H1 (cell line): ENCODE measurements at regions not wholly inside any gene's neighbourhood (a gene's known extent, or its start where the extent isn't known, plus 50 kb on each side); places are given as distances from the start of the nearest gene placed in this dataset.

Source experiments
- CTCF ChIA-PET: fragments of 300-600 bp; sonication (Branson Sonifier 250); formaldehyde crosslinking; loops from one replicate; lab custom pipeline; 2021; ENCODE audit not compliant: partially characterized antibody; lab: Charles Lee
- POLR2A ChIA-PET: fragments of 300-600 bp; sonication (Branson Sonifier 250); formaldehyde crosslinking; loops from one replicate; lab custom pipeline; 2021; ENCODE audit warnings: inconsistent platforms; ENCODE audit not compliant: partially characterized antibody; lab: Charles Lee
- DNase-seq, 2 experiments: peaks; one replicate each; pipeline versions ENCODE4 v3.0.0 to v3.0.0-alpha.2; 2010 to 2022; ENCODE audit warnings: low spot score in 2 of 2, low read depth in 1 of 2, mixed read lengths in 1 of 2
- FAIRE-seq: peaks from 2 replicates; lab custom pipeline; 2011; peaks lifted over from hg19 to GRCh38; lab: Jason Lieb, UNC
- H2AFZ ChIP-seq: 2 replicates; pipeline ENCODE4 v1.8.1; 2012; ENCODE audit warnings: low read length, inconsistent platforms
- H2AK5ac ChIP-seq: 2 replicates; pipeline ENCODE4 v1.6.1; 2013; ENCODE audit warnings: low read depth, low read length
- H2BK120ac ChIP-seq: replicated peaks from 2 replicates; pipeline ENCODE3; 2013; ENCODE audit warnings: low read depth, low read length, inconsistent platforms
- H2BK12ac ChIP-seq: 2 replicates; pipeline ENCODE4 v1.6.1; 2013; ENCODE audit warnings: low read depth, low read length
- H2BK15ac ChIP-seq: 2 replicates; pipeline ENCODE4 v1.6.1; 2013; ENCODE audit warnings: low read length
- H2BK20ac ChIP-seq: 2 replicates; pipeline ENCODE4 v1.6.1; 2013; ENCODE audit warnings: low read length
- H2BK5ac ChIP-seq: 2 replicates; pipeline ENCODE4 v1.6.1; 2013; ENCODE audit warnings: low read depth, low read length
- H3K14ac ChIP-seq: 2 replicates; pipeline ENCODE4 v1.6.1; 2013; ENCODE audit warnings: inconsistent platforms; ENCODE audit not compliant: insufficient read length
- H3K18ac ChIP-seq: 2 replicates; pipeline ENCODE4 v1.6.1; 2013; ENCODE audit warnings: low read length; ENCODE audit errors: extremely low read depth
- H3K23ac ChIP-seq: 2 replicates; pipeline ENCODE4 v1.6.1; 2013; ENCODE audit warnings: inconsistent platforms; ENCODE audit not compliant: insufficient read length
- H3K23me2 ChIP-seq: 2 replicates; pipeline ENCODE4 v1.6.1; 2013; ENCODE audit warnings: low read depth, low read length
- H3K27ac ChIP-seq: 2 replicates; pipeline ENCODE4 v1.6.1; 2011; ENCODE audit warnings: low read depth, low read length, inconsistent platforms
- H3K27me3 ChIP-seq, 4 experiments: replicated peaks in 1 of 4; 1 replicate in 1 of 4; 2 replicates in 3 of 4; pipeline versions ENCODE4 v1.6.1 to v1.8.1; 2011 to 2013; ENCODE audit warnings: low read length in 3 of 4, mild to moderate bottlenecking in 3 of 4, inconsistent platforms in 2 of 4, mixed read lengths in 2 of 4, moderate library complexity in 1 of 4; ENCODE audit not compliant: control insufficient read depth in 3 of 4, insufficient read depth in 3 of 4; ENCODE audit errors: extremely low read depth in 1 of 4
- H3K36me3 ChIP-seq, 4 experiments: 2 replicates each; pipeline versions ENCODE4 v1.6.1 to v1.8.1; 2011 to 2013; ENCODE audit warnings: mild to moderate bottlenecking in 4 of 4, low read length in 3 of 4, moderate library complexity in 2 of 4, control low read depth in 1 of 4, inconsistent platforms in 1 of 4; ENCODE audit not compliant: insufficient read depth in 4 of 4, control insufficient read depth in 2 of 4
- H3K4ac ChIP-seq: replicated peaks from 2 replicates; pipeline ENCODE3; 2013; ENCODE audit warnings: low read length, low read depth, mixed read lengths, inconsistent platforms; ENCODE audit not compliant: insufficient read length
- H3K4me1 ChIP-seq, 4 experiments: replicated peaks in 1 of 4; 1 replicate in 1 of 4; 2 replicates in 3 of 4; pipeline versions ENCODE4 v1.6.1 to v1.8.1; 2011 to 2013; ENCODE audit warnings: low read length in 3 of 4, inconsistent platforms in 2 of 4, mixed read lengths in 1 of 4; ENCODE audit not compliant: insufficient read depth in 4 of 4, control insufficient read depth in 3 of 4
- H3K4me2 ChIP-seq, 2 experiments: 2 replicates each; pipeline versions ENCODE4 v1.6.1 to v1.8.1; 2011 to 2013; ENCODE audit warnings: low read depth in 2 of 2, low read length in 2 of 2, control low read depth in 1 of 2, inconsistent platforms in 1 of 2, mild to moderate bottlenecking in 1 of 2; ENCODE audit not compliant: insufficient read depth in 1 of 2
- H3K4me3 ChIP-seq, 4 experiments: fragments of 200-600, 300-600 bp in 1 of 4; sonication (generic), shearing (Covaris generic), sonication (Bioruptor Twin) in 1 of 4; 2 replicates each; pipeline versions ENCODE4 v1.5.1 to v1.8.1; 2011 to 2016; ENCODE audit warnings: low read length in 4 of 4, low read depth in 3 of 4, control low read depth in 2 of 4, inconsistent platforms in 2 of 4, mild to moderate bottlenecking in 2 of 4, mixed read lengths in 1 of 4, moderate library complexity in 1 of 4; ENCODE audit not compliant: insufficient read depth in 2 of 4; ENCODE audit errors: extremely low read depth in 1 of 4
- H3K56ac ChIP-seq: replicated peaks from 2 replicates; pipeline ENCODE3; 2013; ENCODE audit warnings: low read depth, mild to moderate bottlenecking, mixed read lengths, low read length, inconsistent platforms; ENCODE audit not compliant: insufficient read length
- H3K79me1 ChIP-seq: 2 replicates; pipeline ENCODE4 v1.6.1; 2013; ENCODE audit warnings: low read depth, low read length, control low read depth
- H3K79me2 ChIP-seq, 2 experiments: 2 replicates each; pipeline versions ENCODE4 v1.6.1 to v1.8.1; 2012 to 2013; ENCODE audit warnings: low read length in 2 of 2, mild to moderate bottlenecking in 2 of 2, inconsistent platforms in 1 of 2; ENCODE audit not compliant: insufficient read depth in 2 of 2, control insufficient read depth in 1 of 2
- H3K9ac ChIP-seq, 4 experiments: replicated peaks in 1 of 4; 1 replicate in 1 of 4; 2 replicates in 3 of 4; pipeline versions ENCODE4 v1.6.1 to v1.8.1; 2011 to 2013; ENCODE audit warnings: low read depth in 3 of 4, low read length in 3 of 4, control low read depth in 2 of 4, mild to moderate bottlenecking in 2 of 4, moderate library complexity in 2 of 4, inconsistent platforms in 1 of 4; ENCODE audit errors: extremely low read depth in 1 of 4
- H3K9me3 ChIP-seq, 2 experiments: 2 replicates each; pipeline versions ENCODE4 v1.6.1 to v1.8.1; 2012 to 2013; ENCODE audit warnings: mild to moderate bottlenecking in 2 of 2, moderate library complexity in 2 of 2, control low read depth in 1 of 2, inconsistent platforms in 1 of 2, low read depth in 1 of 2, low read length in 1 of 2, mixed read lengths in 1 of 2; ENCODE audit not compliant: insufficient read depth in 2 of 2
- H4K20me1 ChIP-seq, 2 experiments: replicated peaks in 1 of 2; 2 replicates each; pipeline versions ENCODE3 to v1.8.1; 2011 to 2013; ENCODE audit warnings: inconsistent platforms in 2 of 2, low read length in 2 of 2, mild to moderate bottlenecking in 1 of 2; ENCODE audit not compliant: insufficient read depth in 2 of 2, control insufficient read depth in 1 of 2
- H4K5ac ChIP-seq: 2 replicates; pipeline ENCODE4 v1.6.1; 2013; ENCODE audit warnings: low read length, low read depth, mixed read lengths, inconsistent platforms; ENCODE audit not compliant: insufficient read length
- H4K8ac ChIP-seq: 2 replicates; pipeline ENCODE4 v1.8.0; 2013; ENCODE audit warnings: mild to moderate bottlenecking, moderate library complexity, low read length, inconsistent platforms; ENCODE audit not compliant: insufficient read depth; ENCODE audit errors: extremely low read depth
- H4K91ac ChIP-seq: replicated peaks from 2 replicates; pipeline ENCODE3; 2013; ENCODE audit warnings: low read length, mixed read lengths, inconsistent platforms; ENCODE audit not compliant: insufficient read length
- BCL11A ChIP-seq, 2 experiments: IDR thresholded peaks; one replicate each; pipeline ENCODE4 v1.6.1; 2011; ENCODE audit warnings: low read depth in 2 of 2, low read length in 2 of 2, mild to moderate bottlenecking in 2 of 2
- CBX5 ChIP-seq: fragments of 300-800, 300-1000 bp; sonication (generic); IDR thresholded peaks from 2 replicates; pipeline ENCODE4 v1.7.1; 2016; ENCODE audit warnings: antibody characterized with exemption, low read length, low read depth
- EP300 ChIP-seq, 2 experiments: IDR thresholded peaks; 1 replicate in 1 of 2; 2 replicates in 1 of 2; pipeline ENCODE4 v1.6.1; 2011 to 2012; ENCODE audit warnings: low read depth in 2 of 2, low read length in 2 of 2, mild to moderate bottlenecking in 2 of 2, borderline replicate concordance in 1 of 2, inconsistent platforms in 1 of 2, moderate library complexity in 1 of 2
- JUN ChIP-seq: IDR thresholded peaks from 2 replicates; pipeline ENCODE4 v1.6.1; 2011; ENCODE audit warnings: low read depth, mild to moderate bottlenecking, improper control_type of control experiment, low read length
- KDM4A ChIP-seq: IDR thresholded peaks from one replicate; pipeline ENCODE4 v1.7.1; 2012; ENCODE audit warnings: low read depth, mild to moderate bottlenecking, moderate library complexity, low read length, inconsistent platforms; ENCODE audit not compliant: severe bottlenecking
- NANOG ChIP-seq: IDR thresholded peaks from 2 replicates; pipeline ENCODE4 v1.6.1; 2011; ENCODE audit warnings: low read length, low read depth, mild to moderate bottlenecking, inconsistent platforms; ENCODE audit not compliant: insufficient read depth, poor library complexity, severe bottlenecking
- NRF1 ChIP-seq: IDR thresholded peaks from 2 replicates; pipeline ENCODE4 v1.6.1; 2011; ENCODE audit warnings: mild to moderate bottlenecking, low read depth, low read length, improper control_type of control experiment
- SAP30 ChIP-seq: fragments of 300-600 bp; sonication (generic); IDR thresholded peaks from 2 replicates; pipeline ENCODE4 v1.7.1; 2012; ENCODE audit warnings: low read length, moderate library complexity, mild to moderate bottlenecking, inconsistent platforms; ENCODE audit not compliant: insufficient read depth, insufficient replicate concordance
- TCF12 ChIP-seq: IDR thresholded peaks from 2 replicates; pipeline ENCODE4 v1.6.1; 2011; ENCODE audit warnings: low read depth, mild to moderate bottlenecking, low read length
- USF2 ChIP-seq: IDR thresholded peaks from 2 replicates; pipeline ENCODE4 v1.6.1; 2011; ENCODE audit warnings: low read length, improper control_type of control experiment
- WGBS, 2 experiments: shearing (Covaris generic) in 1 of 2; methylation state at CpG; one replicate each; pipeline versions ENCODE4 v1.1.6 to v1.1.7; 2013 to 2015; ENCODE audit warnings: low lambda C conversion rate in 2 of 2, mixed read lengths in 2 of 2, inconsistent platforms in 1 of 2, low coverage in 1 of 2, missing lambda C conversion rate in 1 of 2; ENCODE audit not compliant: insufficient replicate concordance in 2 of 2, insufficient coverage in 1 of 2, insufficient read length in 1 of 2; ENCODE audit errors: extremely low coverage in 1 of 2, missing lambda C conversion rate in 1 of 2; 5-methylcytosine and 5-hydroxymethylcytosine counted together

- Histone ChIP-seq H4K91ac (no peak overlapping the region), H3K14ac (no peak overlapping the region), H3K4me2 (no peak overlapping the region), H2BK12ac (no peak overlapping the region), H3K4ac (no peak overlapping the region), H2BK20ac (no peak overlapping the region), H4K8ac (no peak overlapping the region), H4K20me1 (no peaks in the 10 kb centered on the region), H3K23ac (no peak overlapping the region), H2BK15ac (no peak overlapping the region), H3K18ac (no peak overlapping the region), H3K9ac (no peak overlapping the region), H3K9me3 (no peaks in the 10 kb centered on the region), H3K36me3 (no peaks in the 10 kb centered on the region), H3K23me2 (no peaks in the 10 kb centered on the region), H3K4me1 (no peaks in the 10 kb centered on the region), H3K27me3 (no peaks in the 10 kb centered on the region), H2AFZ (no peak overlapping the region), H3K79me2 (no peaks in the 10 kb centered on the region), H3K4me3 (no peak overlapping the region), H2BK120ac (no peak overlapping the region), H4K5ac (no peak overlapping the region), H2BK5ac (no peak overlapping the region), H3K56ac (no peak overlapping the region), H2AK5ac (no peak overlapping the region), H3K79me1 (no peaks in the 10 kb centered on the region), H3K27ac (no peak overlapping the region)
- DNase-seq (no peak), FAIRE-seq (no peak)
- ChIA-PET POLR2A (no interaction called here), CTCF (no interaction called here)
- WGBS, 2 experiments: 88% methylated on average over 2 of the region's 2 CpGs; no CpG with 5 or more reads in 1 of the 2 experiments
- TF ChIP-seq NANOG (no peak), SAP30 (no peak), JUN (no peak), USF2 (no peak), KDM4A (no peak), TCF12 (no peak), CBX5 (no peak), BCL11A (IDR thresholded peaks at IDR 0.05; ENCODE audit: low read depth in 2 of 2, low read length in 2 of 2) (no peak), EP300 (IDR thresholded peaks at IDR 0.05; ENCODE audit: borderline replicate concordance in 1 of 2, low read depth in 2 of 2, low read length in 2 of 2) (no peak), NRF1 (no peak)
Observed at GRCh38 chr6:54525731-54526130, 217.5 kb downstream of the TINAG start.
